Activated T-cell treated with anti-CD3 and anti-CD28 coated beads, Interleukin-2, amount 50 U/mL, for 4 hours (primary cell): ENCODE measurements at regions not wholly inside any gene's neighbourhood (a gene's known extent, or its start where the extent isn't known, plus 50 kb on each side); places are given as distances from the start of the nearest gene placed in this dataset.

Experiments used
- ATAC-seq, 2 donors: fragments of 200-7000 bp; cut with Tn5 transposase; one replicate each; pipeline ENCODE4 v1.10.0; 2021
- DNase-seq: peaks from one replicate; pipeline ENCODE4 v3.0.0-alpha.2; 2020
- H3K27me3 Mint-ChIP-seq: one replicate; pipeline ENCODE4 v1.8.0; 2021; ENCODE audit warnings: low read depth, mixed read lengths
- H3K36me3 Mint-ChIP-seq: one replicate; pipeline ENCODE4 v1.8.0; 2022; ENCODE audit warnings: mixed read lengths; ENCODE audit not compliant: insufficient read depth
- H3K4me1 Mint-ChIP-seq: one replicate; pipeline ENCODE4 v1.8.0; 2021; ENCODE audit warnings: low read depth, mixed read lengths
- H3K4me3 Mint-ChIP-seq: one replicate; pipeline ENCODE4 v1.8.0; 2021; ENCODE audit warnings: mild to moderate bottlenecking, moderate library complexity, mixed read lengths
- H3K9me3 Mint-ChIP-seq: one replicate; pipeline ENCODE4 v1.8.0; 2021; ENCODE audit warnings: mixed read lengths

- H3K4me3 Mint-ChIP-seq, result no peak overlapping the region
- ATAC-seq, result no peak
- DNase-seq, result no peak
- H3K4me1 Mint-ChIP-seq, result no peaks in the 10 kb centered on the region
- no peaks in the 10 kb centered on the region for H3K36me3 Mint-ChIP-seq
- peaks cover 7% of the 10 kb centered on the region for H3K27me3 Mint-ChIP-seq
- H3K9me3 Mint-ChIP-seq, result peaks cover 3% of the 10 kb centered on the region
Observed at GRCh38 chr14:34065690-34066391, 115.0 kb upstream of the EGLN3 start.

GRCh38 chr14:34065236-34065635, 114.4 kb upstream of the EGLN3 start:
- H3K36me3 Mint-ChIP-seq, result no peaks in the 10 kb centered on the region
- H3K4me1 Mint-ChIP-seq, result peaks cover 3% of the 10 kb centered on the region
- peaks cover 3% of the 10 kb centered on the region for H3K9me3 Mint-ChIP-seq
- peaks cover 9% of the 10 kb centered on the region for H3K27me3 Mint-ChIP-seq
- no peak for DNase-seq
- ATAC-seq, result no peak
- no peak overlapping the region for H3K4me3 Mint-ChIP-seq

DNA sequence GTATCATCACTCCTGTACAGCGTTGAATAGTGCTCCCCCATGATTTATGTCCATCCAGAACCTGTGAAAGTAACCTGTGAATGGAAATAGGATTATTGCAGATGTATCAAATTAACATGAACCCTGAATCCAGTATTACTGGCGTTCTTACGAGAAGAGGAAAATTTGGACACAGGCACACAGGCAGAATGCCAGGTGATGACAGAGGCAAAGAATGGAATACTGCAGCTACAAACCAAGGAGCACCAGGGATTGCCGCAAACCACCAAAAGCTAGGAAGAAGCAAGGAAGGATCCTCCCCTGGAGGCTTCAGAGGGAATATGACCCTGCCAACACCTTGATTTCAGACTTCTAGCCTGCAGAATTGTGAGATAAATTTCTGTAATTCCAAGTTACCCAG, 113.5 kb upstream of the EGLN3 start:
- peaks cover 3% of the 10 kb centered on the region for H3K4me1 Mint-ChIP-seq
- no peaks in the 10 kb centered on the region for H3K36me3 Mint-ChIP-seq
- DNase-seq, result no peak
- H3K4me3 Mint-ChIP-seq, result no peak overlapping the region
- peaks cover 11% of the 10 kb centered on the region for H3K27me3 Mint-ChIP-seq
- no peak for ATAC-seq
- H3K9me3 Mint-ChIP-seq, result peaks cover 3% of the 10 kb centered on the region

GRCh38 chr14:34063470-34064164, 112.7 kb upstream of the EGLN3 start:
- peaks cover 3% of the 10 kb centered on the region for H3K4me1 Mint-ChIP-seq
- peaks cover 3% of the 10 kb centered on the region for H3K9me3 Mint-ChIP-seq
- no peaks in the 10 kb centered on the region for H3K36me3 Mint-ChIP-seq
- no peak for DNase-seq
- peaks cover 11% of the 10 kb centered on the region for H3K27me3 Mint-ChIP-seq
- no peak overlapping the region for H3K4me3 Mint-ChIP-seq
- no peak for ATAC-seq

DNA sequence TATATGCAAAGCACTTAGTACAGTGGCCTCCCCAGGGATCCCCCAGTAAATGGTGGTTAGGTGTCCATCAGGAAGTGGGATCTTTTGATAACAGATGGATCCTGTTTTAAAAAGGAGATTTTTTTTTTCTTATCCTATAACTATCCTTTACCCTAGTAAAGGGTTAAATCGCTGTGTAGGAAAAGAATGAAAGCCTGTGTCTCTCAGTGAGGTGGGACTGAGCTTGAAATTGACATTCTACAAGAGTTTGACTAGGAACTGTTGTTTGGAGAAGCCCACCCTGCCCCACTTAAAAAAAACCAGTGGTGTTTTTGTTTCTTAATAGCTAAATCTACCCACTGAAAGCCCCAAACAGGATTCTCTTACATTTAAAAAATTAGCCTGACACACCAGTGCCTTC, 112.2 kb upstream of the EGLN3 start:
- Mint-ChIP-seq H3K4me3 (no peak overlapping the region), H3K4me1 (peaks cover 3% of the 10 kb centered on the region), H3K9me3 (peaks cover 3% of the 10 kb centered on the region), H3K36me3 (no peaks in the 10 kb centered on the region), H3K27me3 (peaks cover 11% of the 10 kb centered on the region)
- ATAC-seq (no peak), DNase-seq (no peak)

GRCh38 chr14:34062353-34062973, 111.6 kb upstream of the EGLN3 start:
- Mint-ChIP-seq H3K36me3 (no peaks in the 10 kb centered on the region), H3K27me3 (peaks cover 11% of the 10 kb centered on the region), H3K9me3 (peaks cover 1% of the 10 kb centered on the region), H3K4me1 (peaks cover 3% of the 10 kb centered on the region), H3K4me3 (no peak overlapping the region)
- DNase-seq, result no peak
- ATAC-seq, result no peak

DNA sequence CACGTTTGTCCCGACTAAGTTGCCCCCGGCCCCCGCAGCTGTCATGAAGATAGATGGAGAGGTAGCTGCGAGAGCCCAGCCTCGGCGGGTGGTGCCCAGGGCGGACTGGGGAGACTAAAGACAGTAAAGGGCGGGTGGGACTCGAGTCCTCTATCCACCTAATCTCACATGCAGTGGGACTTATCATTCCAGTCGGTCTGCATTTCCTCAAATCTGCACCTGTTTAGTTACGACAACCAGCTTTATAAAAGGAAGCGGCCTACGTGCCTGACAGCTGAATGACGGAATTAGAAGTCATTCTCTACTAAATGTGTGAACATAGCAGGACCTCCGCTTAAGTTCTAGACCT, 109.8 kb upstream of the EGLN3 start:
- H3K27me3 Mint-ChIP-seq, result peaks cover 11% of the 10 kb centered on the region
- peak overlapping the region; percentile 83 for H3K4me3 Mint-ChIP-seq
- H3K9me3 Mint-ChIP-seq, result no peaks in the 10 kb centered on the region
- no peak for DNase-seq
- no peaks in the 10 kb centered on the region for H3K36me3 Mint-ChIP-seq
- peak in 1 of 2 donors; percentile 22 for ATAC-seq
- H3K4me1 Mint-ChIP-seq, result peaks cover 3% of the 10 kb centered on the region

- DNase-seq, result peak; percentile 44
- H3K27me3 Mint-ChIP-seq, result peaks cover 11% of the 10 kb centered on the region
- peak; percentile 92 to 97 for ATAC-seq
- no peaks in the 10 kb centered on the region for H3K9me3 Mint-ChIP-seq
- peak overlapping the region; percentile 83 for H3K4me3 Mint-ChIP-seq
- H3K4me1 Mint-ChIP-seq, result peaks cover 3% of the 10 kb centered on the region
- no peaks in the 10 kb centered on the region for H3K36me3 Mint-ChIP-seq
Observed at GRCh38 chr14:34059925-34060650, 109.2 kb upstream of the EGLN3 start.

DNA sequence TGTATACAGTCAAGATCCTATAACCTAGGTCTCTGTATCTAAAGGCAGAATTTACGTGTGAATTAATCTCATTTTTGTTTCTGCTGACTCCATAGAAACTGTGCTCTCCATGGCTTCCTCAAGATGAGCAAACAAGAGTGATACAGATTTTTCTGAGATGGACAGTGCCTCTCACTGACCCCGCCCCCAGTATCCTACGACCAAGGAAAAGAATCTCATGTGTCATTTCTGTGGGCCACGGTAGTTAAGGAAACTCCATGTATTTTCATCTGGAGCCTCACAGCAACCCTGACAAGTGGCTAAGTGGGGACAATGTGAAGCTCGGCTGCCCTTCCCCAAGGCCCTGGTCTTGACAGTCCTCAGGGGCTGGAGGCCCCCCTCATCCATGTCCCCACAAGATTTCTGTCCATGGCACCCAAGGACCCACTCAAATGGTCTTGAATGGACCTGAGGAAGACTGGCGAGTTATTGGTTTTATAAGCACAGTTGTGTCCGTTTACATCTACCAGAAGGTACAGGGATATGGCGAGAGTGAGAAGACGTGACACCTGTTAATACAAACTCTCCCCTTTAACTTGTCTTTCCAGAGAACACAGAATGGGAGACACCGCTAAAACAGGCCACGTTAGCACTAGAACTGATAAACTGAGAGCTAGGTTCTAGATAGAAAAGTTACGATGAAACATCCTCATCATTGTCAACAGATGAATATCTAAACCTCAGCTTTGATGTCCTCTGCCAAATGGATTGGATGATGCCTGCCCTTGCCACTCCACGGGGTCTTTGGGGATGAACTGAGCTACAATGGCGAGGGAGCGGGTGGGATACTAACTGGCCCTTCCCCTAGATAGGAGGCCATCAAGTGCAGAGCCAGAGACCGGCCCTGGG, 108.4 kb upstream of the EGLN3 start:
- DNase-seq, result no peak
- no peak for ATAC-seq
- no peaks in the 10 kb centered on the region for H3K9me3 Mint-ChIP-seq
- peak overlapping the region; percentile 70 for H3K4me3 Mint-ChIP-seq
- peaks cover 11% of the 10 kb centered on the region for H3K27me3 Mint-ChIP-seq
- H3K36me3 Mint-ChIP-seq, result no peaks in the 10 kb centered on the region
- peaks cover 5% of the 10 kb centered on the region for H3K4me1 Mint-ChIP-seq

- peaks cover 13% of the 10 kb centered on the region for H3K27me3 Mint-ChIP-seq
- H3K9me3 Mint-ChIP-seq, result no peaks in the 10 kb centered on the region
- DNase-seq, result no peak
- H3K4me1 Mint-ChIP-seq, result peaks cover 9% of the 10 kb centered on the region
- no peak overlapping the region for H3K4me3 Mint-ChIP-seq
- ATAC-seq, result no peak
- H3K36me3 Mint-ChIP-seq, result no peaks in the 10 kb centered on the region
Observed at GRCh38 chr14:34058510-34058909, 107.6 kb upstream of the EGLN3 start.

GRCh38 chr14:34056046-34056445, 105.2 kb upstream of the EGLN3 start:
- Mint-ChIP-seq H3K4me3 (no peak overlapping the region), H3K4me1 (peaks cover 26% of the 10 kb centered on the region), H3K9me3 (no peaks in the 10 kb centered on the region), H3K27me3 (peaks cover 8% of the 10 kb centered on the region), H3K36me3 (no peaks in the 10 kb centered on the region)
- no peak for DNase-seq
- ATAC-seq, result no peak

- Mint-ChIP-seq H3K36me3 (no peaks in the 10 kb centered on the region), H3K9me3 (no peaks in the 10 kb centered on the region), H3K27me3 (peaks cover 5% of the 10 kb centered on the region), H3K4me3 (no peak overlapping the region), H3K4me1 (peaks cover 30% of the 10 kb centered on the region)
- DNase-seq (no peak), ATAC-seq (no peak)
Observed at GRCh38 chr14:34055157-34055950, 104.5 kb upstream of the EGLN3 start.

DNA sequence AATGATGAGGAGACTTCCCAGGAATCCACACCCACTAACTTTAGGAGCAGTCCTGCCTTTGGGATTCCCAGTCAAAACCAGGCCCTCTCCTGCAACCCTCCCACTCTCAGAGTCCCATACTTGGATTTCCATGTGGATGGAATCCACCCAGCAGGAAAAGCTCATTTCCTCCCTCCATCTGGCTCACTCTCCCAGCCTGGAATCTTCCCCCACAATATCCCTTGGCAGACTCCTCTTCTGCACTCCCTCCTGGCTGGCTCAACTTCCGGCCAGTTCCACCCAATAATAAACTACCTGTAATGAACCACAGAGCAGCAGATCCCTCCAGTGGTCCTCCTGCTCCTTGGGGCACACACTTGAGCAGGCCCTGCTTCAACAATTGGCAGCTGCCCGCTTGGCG, 102.8 kb upstream of the EGLN3 start:
- H3K4me1 Mint-ChIP-seq, result peaks cover 32% of the 10 kb centered on the region
- no peaks in the 10 kb centered on the region for H3K9me3 Mint-ChIP-seq
- no peak overlapping the region for H3K4me3 Mint-ChIP-seq
- no peak for ATAC-seq
- H3K27me3 Mint-ChIP-seq, result peaks cover 2% of the 10 kb centered on the region
- no peak for DNase-seq
- H3K36me3 Mint-ChIP-seq, result no peaks in the 10 kb centered on the region
